ENCODE measurements at regions not wholly inside any gene's neighbourhood (a gene's known extent, or its start where the extent isn't known, plus 50 kb on each side); places are given as distances from the start of the nearest gene placed in this dataset.

DNA sequence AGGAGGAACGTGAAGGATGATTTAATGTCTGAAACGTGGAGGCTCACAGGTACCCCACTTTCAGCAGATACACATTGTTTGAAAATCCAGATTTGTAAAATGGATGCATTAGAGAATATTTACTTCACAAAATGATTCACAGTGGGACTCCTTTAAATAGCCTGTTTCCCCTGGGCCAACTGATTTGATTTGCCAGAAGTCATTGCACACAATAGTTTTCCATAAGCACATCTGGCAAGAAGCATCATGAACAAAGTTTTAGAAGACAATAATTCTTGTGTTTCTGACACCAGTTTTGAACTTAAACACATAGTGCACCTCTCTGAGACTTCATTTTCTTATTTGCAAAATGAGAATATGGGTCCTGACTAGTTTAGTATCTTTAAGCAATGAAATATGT lies 451.4 kb upstream of the SLC14A2 start:
- Mint-ChIP-seq H3K9me3 (no peaks in the 10 kb centered on the region), H3K4me3 (no peak overlapping the region), H3K27me3 (no peaks in the 10 kb centered on the region), H3K4me1 (ENCODE audit: low read depth) (peaks cover 31% of the 10 kb centered on the region), H3K36me3 (ENCODE audit: low read depth) (no peaks in the 10 kb centered on the region), H3K27ac (no peak overlapping the region)
- intact Hi-C loops (cut with micrococcal nuclease): no loop called here

DNA sequence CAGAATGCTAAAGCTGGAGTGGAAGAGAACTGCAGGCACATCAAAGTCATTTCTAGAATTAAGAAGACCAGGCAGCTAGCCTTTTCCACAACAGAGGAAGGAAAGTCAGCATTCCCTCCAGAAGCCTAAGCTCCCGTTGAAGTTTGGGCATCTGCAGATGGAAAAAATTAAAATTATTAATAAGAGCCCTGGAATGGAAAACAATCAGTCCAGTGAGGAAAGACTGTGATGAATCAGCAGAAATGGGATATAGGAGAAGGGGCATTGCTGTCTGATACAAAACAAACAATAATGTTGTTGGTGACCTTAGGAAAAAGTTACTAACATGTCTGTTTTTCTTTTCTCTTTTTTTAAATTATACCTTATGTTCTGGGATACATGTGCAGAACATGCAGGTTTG lies 450.7 kb upstream of the SLC14A2 start:
- H3K27ac Mint-ChIP-seq: no peak overlapping the region
- no peak overlapping the region for H3K4me3 Mint-ChIP-seq
- H3K4me1 Mint-ChIP-seq (ENCODE audit: low read depth): peaks cover 38% of the 10 kb centered on the region
- intact Hi-C loops (cut with micrococcal nuclease): no loop called here
- H3K27me3 Mint-ChIP-seq: no peaks in the 10 kb centered on the region
- no peaks in the 10 kb centered on the region for H3K36me3 Mint-ChIP-seq (ENCODE audit: low read depth)
- H3K9me3 Mint-ChIP-seq: no peaks in the 10 kb centered on the region

GRCh38 chr18:45165176-45165713 lies 450.0 kb upstream of the SLC14A2 start:
- H3K36me3 Mint-ChIP-seq (ENCODE audit: low read depth): no peaks in the 10 kb centered on the region
- no peak overlapping the region for H3K27ac Mint-ChIP-seq
- intact Hi-C loops (cut with micrococcal nuclease): no loop called here
- H3K4me3 Mint-ChIP-seq: no peak overlapping the region
- peaks cover 45% of the 10 kb centered on the region for H3K4me1 Mint-ChIP-seq (ENCODE audit: low read depth)
- H3K27me3 Mint-ChIP-seq: no peaks in the 10 kb centered on the region
- no peaks in the 10 kb centered on the region for H3K9me3 Mint-ChIP-seq

DNA sequence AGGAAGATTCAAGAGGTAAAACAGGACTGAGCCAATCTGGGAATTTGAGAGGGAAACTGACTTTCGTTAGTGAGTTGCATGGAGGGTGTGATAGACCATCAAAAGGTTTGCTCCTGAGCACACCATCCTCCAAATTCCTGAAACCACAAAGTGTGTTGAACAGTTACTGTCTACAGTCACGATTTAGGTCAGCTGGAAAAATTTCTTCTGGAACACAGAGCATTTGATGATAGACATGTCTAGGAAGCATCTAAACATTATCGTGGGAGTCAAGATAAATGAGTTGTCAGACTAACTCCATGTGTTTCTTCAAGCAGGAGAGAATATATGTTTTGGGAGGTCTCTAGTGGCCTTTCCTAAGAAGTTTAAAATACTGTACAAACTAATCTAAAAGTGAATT lies 449.4 kb upstream of the SLC14A2 start:
- Mint-ChIP-seq H3K36me3 (ENCODE audit: low read depth) (no peaks in the 10 kb centered on the region), H3K4me3 (no peak overlapping the region), H3K27me3 (no peaks in the 10 kb centered on the region), H3K4me1 (ENCODE audit: low read depth) (peaks cover 47% of the 10 kb centered on the region), H3K9me3 (no peaks in the 10 kb centered on the region), H3K27ac (no peak overlapping the region)
- intact Hi-C loops (cut with micrococcal nuclease): no loop called here

DNA sequence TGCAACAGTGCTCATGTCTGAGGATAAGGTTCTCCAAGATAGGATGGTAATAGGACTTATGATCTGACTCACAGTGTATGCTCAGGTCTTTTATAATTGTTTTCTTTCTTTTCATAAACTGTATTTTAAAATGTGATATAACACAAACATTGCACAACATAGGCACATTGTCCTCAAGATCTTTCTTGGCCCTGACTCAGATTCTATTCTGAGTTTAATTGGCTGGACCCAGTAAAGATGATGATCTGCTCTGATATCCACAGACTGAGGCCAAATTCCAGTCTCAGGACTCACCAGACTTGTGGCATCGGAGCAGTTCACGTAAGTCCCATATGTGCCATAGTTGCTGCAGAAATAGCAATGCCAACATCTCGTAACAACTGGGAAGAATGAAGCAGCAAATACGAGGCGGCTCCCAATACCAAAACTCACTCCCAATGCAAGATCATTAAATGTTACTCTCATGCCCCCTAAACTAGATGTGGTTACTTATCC lies 448.9 kb upstream of the SLC14A2 start:
- H3K27me3 Mint-ChIP-seq: no peaks in the 10 kb centered on the region
- intact Hi-C loops (cut with micrococcal nuclease): no loop called here
- H3K9me3 Mint-ChIP-seq: no peaks in the 10 kb centered on the region
- no peak overlapping the region for H3K4me3 Mint-ChIP-seq
- peaks cover 47% of the 10 kb centered on the region for H3K4me1 Mint-ChIP-seq (ENCODE audit: low read depth)
- no peak overlapping the region for H3K27ac Mint-ChIP-seq
- no peaks in the 10 kb centered on the region for H3K36me3 Mint-ChIP-seq (ENCODE audit: low read depth)

- Mint-ChIP-seq H3K4me3 (no peak overlapping the region), H3K27me3 (no peaks in the 10 kb centered on the region), H3K27ac (no peak overlapping the region), H3K4me1 (ENCODE audit: low read depth) (peaks cover 41% of the 10 kb centered on the region), H3K36me3 (ENCODE audit: low read depth) (no peaks in the 10 kb centered on the region), H3K9me3 (no peaks in the 10 kb centered on the region)
- intact Hi-C loops (cut with micrococcal nuclease): no loop called here
Measured at GRCh38 chr18:45166836-45167551, 448.3 kb upstream of the SLC14A2 start.

- no peaks in the 10 kb centered on the region for H3K27me3 Mint-ChIP-seq
- H3K4me3 Mint-ChIP-seq: no peak overlapping the region
- H3K4me1 Mint-ChIP-seq (ENCODE audit: low read depth): peaks cover 40% of the 10 kb centered on the region
- H3K27ac Mint-ChIP-seq: no peak overlapping the region
- H3K36me3 Mint-ChIP-seq (ENCODE audit: low read depth): no peaks in the 10 kb centered on the region
- intact Hi-C loops (cut with micrococcal nuclease): no loop called here
- H3K9me3 Mint-ChIP-seq: no peaks in the 10 kb centered on the region
Measured at GRCh38 chr18:45167631-45168280, 447.5 kb upstream of the SLC14A2 start.

DNA sequence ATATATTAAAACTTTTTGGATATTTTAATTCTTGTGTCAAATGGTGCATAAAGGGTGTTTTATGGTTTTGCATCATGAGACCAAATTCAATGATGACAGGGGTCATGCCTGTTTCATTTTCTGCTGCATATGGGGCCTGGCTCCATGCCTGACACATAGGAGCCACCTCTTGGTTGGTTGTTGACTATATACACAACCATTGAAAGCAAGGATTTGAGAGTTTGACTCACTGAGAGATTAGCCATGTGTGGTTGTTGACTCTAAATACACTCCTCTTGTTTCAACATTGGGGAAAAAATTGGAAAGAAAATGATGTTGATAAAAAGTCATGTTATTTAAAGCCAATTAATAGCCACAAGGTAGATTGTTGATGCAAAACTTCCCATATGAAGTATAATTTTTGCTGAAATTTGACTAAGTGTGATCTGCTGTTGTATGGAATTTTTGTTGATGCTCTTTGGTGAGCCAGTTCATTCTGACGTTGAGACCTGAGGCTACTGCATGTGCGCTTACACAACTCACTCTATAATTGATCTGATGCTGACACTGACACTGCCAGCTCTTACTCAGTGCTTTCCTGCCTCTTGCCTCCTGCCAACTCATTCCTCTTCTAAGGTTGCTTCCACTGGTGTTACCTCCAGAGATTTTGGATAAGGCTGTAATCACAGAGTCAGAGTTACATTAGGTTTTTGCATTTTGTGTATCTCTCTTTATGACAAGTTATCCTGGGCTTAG lies 446.2 kb upstream of the SLC14A2 start:
- no peaks in the 10 kb centered on the region for H3K36me3 Mint-ChIP-seq (ENCODE audit: low read depth)
- no peaks in the 10 kb centered on the region for H3K9me3 Mint-ChIP-seq
- H3K4me1 Mint-ChIP-seq (ENCODE audit: low read depth): peaks cover 39% of the 10 kb centered on the region
- no peak overlapping the region for H3K27ac Mint-ChIP-seq
- no peak overlapping the region for H3K4me3 Mint-ChIP-seq
- intact Hi-C loops (cut with micrococcal nuclease): no loop called here
- H3K27me3 Mint-ChIP-seq: no peaks in the 10 kb centered on the region

DNA sequence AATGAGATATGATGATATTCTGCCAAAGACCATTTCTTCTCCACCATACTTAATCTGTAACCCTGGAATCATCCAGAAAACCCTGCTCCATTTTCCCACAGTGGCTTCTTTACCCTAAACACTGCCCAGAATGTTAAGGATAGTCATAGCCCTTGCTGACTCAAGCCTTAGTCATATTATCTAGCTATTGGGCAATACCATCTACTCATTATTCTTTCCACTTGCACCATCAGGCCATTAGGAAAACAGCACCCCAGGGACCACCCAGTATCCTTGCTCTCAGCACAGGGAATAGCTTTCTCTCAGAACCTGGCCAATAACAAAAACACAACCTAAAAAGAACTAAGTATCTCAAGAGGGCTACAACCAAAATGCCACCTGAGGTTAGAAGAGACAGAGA lies 445.7 kb upstream of the SLC14A2 start:
- Mint-ChIP-seq H3K9me3 (no peaks in the 10 kb centered on the region), H3K27me3 (no peaks in the 10 kb centered on the region), H3K4me3 (no peak overlapping the region), H3K4me1 (ENCODE audit: low read depth) (peaks cover 34% of the 10 kb centered on the region), H3K36me3 (ENCODE audit: low read depth) (no peaks in the 10 kb centered on the region), H3K27ac (no peak overlapping the region)
- intact Hi-C loops (cut with micrococcal nuclease): no loop called here

- Mint-ChIP-seq H3K27me3 (no peaks in the 10 kb centered on the region), H3K4me3 (no peak overlapping the region), H3K36me3 (ENCODE audit: low read depth) (no peaks in the 10 kb centered on the region), H3K4me1 (ENCODE audit: low read depth) (peaks cover 17% of the 10 kb centered on the region), H3K9me3 (peaks cover 6% of the 10 kb centered on the region), H3K27ac (no peak overlapping the region)
- intact Hi-C loops (cut with micrococcal nuclease): no loop called here
Measured at GRCh38 chr18:45171679-45172191, 443.5 kb upstream of the SLC14A2 start.

DNA sequence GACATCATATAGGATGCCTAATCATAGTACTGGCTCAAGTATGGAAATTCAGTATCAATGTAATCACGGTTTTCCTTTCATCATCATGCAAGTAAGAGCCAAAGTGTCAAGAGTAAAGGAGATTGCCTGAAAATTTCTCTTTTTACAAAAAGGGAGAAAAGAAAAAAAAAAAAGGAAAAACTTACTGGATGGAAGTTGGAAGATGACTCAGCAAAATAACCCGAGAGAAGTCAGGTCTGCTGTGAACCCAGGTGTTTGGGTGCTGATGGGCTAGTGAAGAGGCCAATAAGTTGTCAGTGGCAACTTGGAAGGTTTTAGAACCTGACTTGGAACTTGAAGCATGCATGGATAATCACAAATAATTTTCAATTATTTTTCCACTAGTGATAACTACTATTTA lies 441.9 kb upstream of the SLC14A2 start:
- Mint-ChIP-seq H3K27ac (no peak overlapping the region), H3K9me3 (peaks cover 14% of the 10 kb centered on the region), H3K36me3 (ENCODE audit: low read depth) (no peaks in the 10 kb centered on the region)

GRCh38 chr18:45173799-45174519 lies 441.3 kb upstream of the SLC14A2 start:
- H3K27me3 Mint-ChIP-seq: peaks cover 2% of the 10 kb centered on the region
- no peaks in the 10 kb centered on the region for H3K36me3 Mint-ChIP-seq (ENCODE audit: low read depth)
- no peak overlapping the region for H3K4me3 Mint-ChIP-seq
- H3K9me3 Mint-ChIP-seq: peaks cover 14% of the 10 kb centered on the region
- H3K4me1 Mint-ChIP-seq (ENCODE audit: low read depth): peaks cover 14% of the 10 kb centered on the region
- intact Hi-C loops (cut with micrococcal nuclease): no loop called here
- H3K27ac Mint-ChIP-seq: no peak overlapping the region

More for the DNA sequence above, 441.9 kb upstream of the SLC14A2 start:
- H3K27me3 Mint-ChIP-seq: peaks cover 2% of the 10 kb centered on the region
- intact Hi-C loops (cut with micrococcal nuclease): no loop called here
- no peak overlapping the region for H3K4me3 Mint-ChIP-seq
- H3K4me1 Mint-ChIP-seq (ENCODE audit: low read depth): peaks cover 15% of the 10 kb centered on the region

- Mint-ChIP-seq H3K27me3 (peaks cover 2% of the 10 kb centered on the region), H3K9me3 (peaks cover 14% of the 10 kb centered on the region), H3K36me3 (ENCODE audit: low read depth) (no peaks in the 10 kb centered on the region), H3K27ac (no peak overlapping the region), H3K4me3 (no peak overlapping the region), H3K4me1 (ENCODE audit: low read depth) (peaks cover 7% of the 10 kb centered on the region)
- intact Hi-C loops (cut with micrococcal nuclease): no loop called here
Measured at GRCh38 chr18:45174629-45175136, 440.6 kb upstream of the SLC14A2 start.

Data from dendritic cell treated with granulocyte-macrophage colony-stimulating factor and Interleukin-4, amounts not matched to agents 40 ng/mL and 50 ng/mL, for 4 days (primary cell).